ENCODE measurements at regions not wholly inside any gene's neighbourhood (a gene's known extent, or its start where the extent isn't known, plus 50 kb on each side); places are given as distances from the start of the nearest gene placed in this dataset.

DNA sequence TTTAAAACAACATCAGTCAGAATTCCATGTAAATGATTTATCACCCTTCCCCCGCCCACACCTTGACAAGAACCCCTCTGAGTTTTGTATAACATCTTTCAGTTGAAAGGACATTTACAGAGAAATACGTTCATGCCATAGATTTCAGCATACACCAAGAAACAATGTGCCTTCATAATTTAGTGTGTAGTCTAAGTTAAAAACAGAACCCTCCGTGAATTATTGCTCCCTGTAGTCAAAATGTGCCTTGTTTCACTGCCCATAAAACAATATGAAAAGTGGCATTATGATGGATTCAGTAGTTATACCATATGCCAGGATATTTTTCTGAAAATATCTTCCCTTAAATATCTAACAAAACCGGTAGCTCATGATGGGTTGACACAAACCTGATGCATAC, 953.9 kb downstream of the GBE1 start:
- Histone ChIP-seq H3K27me3 (no peaks in the 10 kb centered on the region), H3K9me3 (no peaks in the 10 kb centered on the region), H3K27ac (no peak overlapping the region), H3K4me1 (ENCODE audit: insufficient read depth) (no peaks in the 10 kb centered on the region), H3K36me3 (no peaks in the 10 kb centered on the region), H3K4me3 (no peak overlapping the region)
- intact Hi-C loops (cut with DNase I) = no loop called here
- DNase-seq = no peak
- no peak for TF ChIP-seq POLR2A (IDR thresholded peaks at IDR 0.05)
- TF ChIP-seq, protein P1, sequence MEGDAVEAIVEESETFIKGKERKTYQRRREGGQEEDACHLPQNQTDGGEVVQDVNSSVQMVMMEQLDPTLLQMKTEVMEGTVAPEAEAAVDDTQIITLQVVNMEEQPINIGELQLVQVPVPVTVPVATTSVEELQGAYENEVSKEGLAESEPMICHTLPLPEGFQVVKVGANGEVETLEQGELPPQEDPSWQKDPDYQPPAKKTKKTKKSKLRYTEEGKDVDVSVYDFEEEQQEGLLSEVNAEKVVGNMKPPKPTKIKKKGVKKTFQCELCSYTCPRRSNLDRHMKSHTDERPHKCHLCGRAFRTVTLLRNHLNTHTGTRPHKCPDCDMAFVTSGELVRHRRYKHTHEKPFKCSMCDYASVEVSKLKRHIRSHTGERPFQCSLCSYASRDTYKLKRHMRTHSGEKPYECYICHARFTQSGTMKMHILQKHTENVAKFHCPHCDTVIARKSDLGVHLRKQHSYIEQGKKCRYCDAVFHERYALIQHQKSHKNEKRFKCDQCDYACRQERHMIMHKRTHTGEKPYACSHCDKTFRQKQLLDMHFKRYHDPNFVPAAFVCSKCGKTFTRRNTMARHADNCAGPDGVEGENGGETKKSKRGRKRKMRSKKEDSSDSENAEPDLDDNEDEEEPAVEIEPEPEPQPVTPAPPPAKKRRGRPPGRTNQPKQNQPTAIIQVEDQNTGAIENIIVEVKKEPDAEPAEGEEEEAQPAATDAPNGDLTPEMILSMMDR (IDR thresholded peaks at IDR 0.05) = no peak
- no peak for TF ChIP-seq EP300 (IDR thresholded peaks at IDR 0.05)
- 54 to 64% (median 60%) methylated on average over 4 of the region's 4 CpGs for WGBS, 3 donors

DNA sequence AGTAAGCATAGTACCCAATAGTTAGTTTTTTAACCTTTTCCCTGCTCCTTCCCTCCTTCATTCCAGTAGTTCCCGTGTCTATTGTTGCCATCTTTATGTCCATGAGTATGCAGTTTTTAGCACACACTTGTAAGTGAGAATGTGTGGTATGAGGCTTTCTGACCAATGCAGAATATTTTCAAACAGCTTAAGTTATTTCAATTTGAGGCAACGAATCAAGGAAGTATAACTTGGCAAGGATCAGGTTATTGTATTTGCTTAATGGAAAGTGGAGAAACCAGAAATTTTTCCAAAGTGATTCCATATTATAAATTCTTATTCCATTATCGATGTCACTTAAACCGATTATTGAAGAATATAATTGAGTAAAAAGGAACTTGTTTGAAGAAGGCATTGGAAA, 954.8 kb downstream of the GBE1 start:
- Histone ChIP-seq H3K4me1 (ENCODE audit: insufficient read depth) (no peaks in the 10 kb centered on the region), H3K27me3 (no peaks in the 10 kb centered on the region), H3K27ac (no peak overlapping the region), H3K36me3 (no peaks in the 10 kb centered on the region), H3K4me3 (no peak overlapping the region), H3K9me3 (no peaks in the 10 kb centered on the region)
- no peak for DNase-seq
- WGBS, 3 donors = 68 to 77% (median 74%) methylated on average over 4 of the region's 4 CpGs
- intact Hi-C loops (cut with DNase I) = no loop called here
- TF ChIP-seq POLR2A (IDR thresholded peaks at IDR 0.05) = no peak
- TF ChIP-seq, protein P1 (IDR thresholded peaks at IDR 0.05) = no peak
- no peak for TF ChIP-seq EP300 (IDR thresholded peaks at IDR 0.05)

DNA sequence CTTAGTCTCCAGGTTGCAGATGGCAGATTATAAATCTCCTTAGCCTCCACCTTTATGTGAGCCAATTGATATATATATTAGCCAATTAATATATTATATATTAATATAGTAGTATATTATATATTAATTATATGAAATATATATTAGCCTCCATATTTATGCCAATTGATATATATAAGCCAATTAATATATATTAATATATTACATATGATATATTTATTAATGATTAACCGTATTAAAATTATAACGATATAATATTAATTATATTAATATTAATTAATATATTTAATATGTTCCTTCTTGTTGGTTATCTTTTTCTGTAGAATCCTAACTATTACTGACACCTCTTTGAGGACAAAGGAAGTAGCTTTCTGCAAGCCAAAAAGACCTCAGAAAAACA, 972.5 kb downstream of the GBE1 start:
- intact Hi-C loops (cut with DNase I) = no loop called here
- 93 to 96% (median 96%) methylated on average over 2 of the region's 2 CpGs for WGBS, 3 donors
- DNase-seq = no peak
- H3K4me1 ChIP-seq (ENCODE audit: insufficient read depth) = no peaks in the 10 kb centered on the region
- no peak overlapping the region for H3K27ac ChIP-seq
- H3K36me3 ChIP-seq = no peaks in the 10 kb centered on the region
- H3K9me3 ChIP-seq = no peaks in the 10 kb centered on the region
- TF ChIP-seq POLR2A (IDR thresholded peaks at IDR 0.05) (no peak), EP300 (IDR thresholded peaks at IDR 0.05) (no peak)
- TF ChIP-seq, protein P1 (IDR thresholded peaks at IDR 0.05) = no peak
- H3K27me3 ChIP-seq = no peaks in the 10 kb centered on the region
- H3K4me3 ChIP-seq = no peak overlapping the region

DNA sequence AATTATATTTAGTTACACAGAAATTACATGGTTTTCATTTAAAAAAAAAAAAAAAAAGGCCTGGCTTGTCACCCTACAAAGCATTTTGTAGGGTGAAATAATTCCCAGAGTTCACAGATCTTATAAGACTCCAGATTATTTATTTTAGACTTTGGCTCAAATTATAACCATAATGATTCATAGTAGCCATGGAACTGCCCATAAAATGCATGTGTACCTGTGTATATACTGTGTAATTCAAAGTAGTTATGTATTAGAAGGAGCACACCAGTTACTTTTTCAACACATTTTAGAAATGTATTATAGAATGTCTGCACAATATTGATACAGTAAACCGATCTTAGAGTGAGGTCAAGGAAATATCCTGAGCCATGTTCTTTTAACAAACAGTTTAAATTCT, 975.6 kb downstream of the GBE1 start:
- Histone ChIP-seq H3K27ac (no peak overlapping the region), H3K36me3 (no peaks in the 10 kb centered on the region), H3K27me3 (no peaks in the 10 kb centered on the region), H3K4me1 (ENCODE audit: insufficient read depth) (no peaks in the 10 kb centered on the region), H3K9me3 (no peaks in the 10 kb centered on the region), H3K4me3 (no peak overlapping the region)
- TF ChIP-seq EP300 (IDR thresholded peaks at IDR 0.05) (no peak), POLR2A (IDR thresholded peaks at IDR 0.05) (no peak)
- TF ChIP-seq, protein P1 (IDR thresholded peaks at IDR 0.05) = no peak
- intact Hi-C loops (cut with DNase I) = no loop called here
- DNase-seq = no peak
- WGBS, 3 donors = 44 to 63% (median 51%) methylated on average over 1 of the region's 1 CpG

DNA sequence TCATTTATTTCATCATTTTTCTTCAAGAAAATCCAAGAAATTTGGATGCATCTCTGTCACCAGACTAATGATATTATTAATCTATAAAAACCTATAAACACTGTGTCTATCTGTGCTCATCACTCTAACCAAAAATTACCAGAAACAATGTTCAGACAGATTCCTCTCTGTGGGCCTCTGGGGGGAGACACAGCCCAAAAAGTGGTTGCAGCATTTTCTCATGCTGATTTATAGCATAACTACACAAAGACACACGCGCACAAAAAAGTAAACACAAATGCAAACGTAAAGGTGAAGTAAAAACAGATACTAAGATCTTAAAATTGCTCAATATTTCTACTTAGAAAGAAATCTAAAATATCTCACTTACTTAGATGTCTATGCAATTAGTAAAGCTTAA, 976.0 kb downstream of the GBE1 start:
- H3K27ac ChIP-seq = no peak overlapping the region
- no peak for DNase-seq
- no peaks in the 10 kb centered on the region for H3K4me1 ChIP-seq (ENCODE audit: insufficient read depth)
- 19 to 36% (median 30%) methylated on average over 3 of the region's 3 CpGs for WGBS, 3 donors
- H3K36me3 ChIP-seq = no peaks in the 10 kb centered on the region
- no peaks in the 10 kb centered on the region for H3K9me3 ChIP-seq
- intact Hi-C loops (cut with DNase I) = no loop called here
- H3K4me3 ChIP-seq = no peak overlapping the region
- H3K27me3 ChIP-seq = no peaks in the 10 kb centered on the region
- TF ChIP-seq, protein P1 (IDR thresholded peaks at IDR 0.05) = no peak
- TF ChIP-seq EP300 (IDR thresholded peaks at IDR 0.05) = no peak
- TF ChIP-seq POLR2A (IDR thresholded peaks at IDR 0.05) = no peak

Data from ovary (tissue), 7 donors.